ACHN (cell line): ENCODE measurements at regions not wholly inside any gene's neighbourhood (a gene's known extent, or its start where the extent isn't known, plus 50 kb on each side); places are given as distances from the start of the nearest gene placed in this dataset.
"Not testable (repeated sequence)": the region's sequence is repeated elsewhere in the genome, so short reads cannot be mapped to it uniquely, and the experiment has no call there.

ENCODE experiments used
- DNase-seq: peaks from one replicate; pipeline ENCODE4 v3.0.0-alpha.2; 2015
- in situ Hi-C: cut with HindIII; loops from 2 replicates; pipeline ENCODE4 v1.10.0; 2017; ENCODE audit warnings: low sequenced_read_pairs, low pct_ligation_motif_present, low pct_unique_long_range_greater_than_20kb

GRCh38 chr16:65745201-65745708, 621.2 kb upstream of the CDH5 start:
- DNase-seq = no peak
- in situ Hi-C loops = no loop called here

GRCh38 chr16:65744401-65744800, 622.1 kb upstream of the CDH5 start:
- in situ Hi-C loops = no loop called here
- DNase-seq = no peak

- in situ Hi-C loops = no loop called here
- DNase-seq = no peak
Observed at GRCh38 chr16:65743558-65743957, 621.7 kb upstream of the CDH11 start.

- in situ Hi-C loops = no loop called here
- no peak for DNase-seq
Observed at GRCh38 chr16:65740711-65741110, 618.8 kb upstream of the CDH11 start.

GRCh38 chr16:65739518-65739917, 617.7 kb upstream of the CDH11 start:
- in situ Hi-C loops = no loop called here
- DNase-seq = no peak

GRCh38 chr16:65737831-65738230, 616.0 kb upstream of the CDH11 start:
- in situ Hi-C loops = no loop called here
- no peak for DNase-seq

GRCh38 chr16:65735615-65736014, 613.8 kb upstream of the CDH11 start:
- DNase-seq, in situ Hi-C loops: not testable (repeated sequence)

GRCh38 chr16:65733721-65734120, 611.9 kb upstream of the CDH11 start:
- in situ Hi-C loops = no loop called here

GRCh38 chr16:65731833-65732232, 610.0 kb upstream of the CDH11 start:
- DNase-seq = no peak
- in situ Hi-C loops = no loop called here

More at GRCh38 chr16:65733721-65734120, 611.9 kb upstream of the CDH11 start:
- no peak for DNase-seq

GRCh38 chr16:65728652-65729051, 606.8 kb upstream of the CDH11 start:
- in situ Hi-C loops = no loop called here
- no peak for DNase-seq

GRCh38 chr16:65728167-65728566, 606.3 kb upstream of the CDH11 start:
- in situ Hi-C loops = no loop called here
- DNase-seq = no peak

- in situ Hi-C loops = no loop called here
- DNase-seq = no peak
Observed at GRCh38 chr16:65727534-65728137, 605.8 kb upstream of the CDH11 start.

- in situ Hi-C loops = no loop called here
- no peak for DNase-seq
Observed at GRCh38 chr16:65725156-65725845, 603.4 kb upstream of the CDH11 start.

- DNase-seq = no peak
- in situ Hi-C loops = no loop called here
Observed at GRCh38 chr16:65722429-65722828, 600.6 kb upstream of the CDH11 start.

- DNase-seq = no peak
- in situ Hi-C loops = no loop called here
Observed at GRCh38 chr16:65717846-65718245, 596.0 kb upstream of the CDH11 start.

- DNase-seq = no peak
- in situ Hi-C loops = no loop called here
Observed at GRCh38 chr16:65716737-65717700, 595.2 kb upstream of the CDH11 start.

- in situ Hi-C loops = no loop called here
- DNase-seq = no peak
Observed at GRCh38 chr16:65713181-65713808, 591.4 kb upstream of the CDH11 start.

GRCh38 chr16:65710107-65710506, 588.2 kb upstream of the CDH11 start:
- in situ Hi-C loops = no loop called here
- no peak for DNase-seq

GRCh38 chr16:65704866-65705265, 583.0 kb upstream of the CDH11 start:
- peak; percentile 15 for DNase-seq
- in situ Hi-C loops = no loop called here
